Body of pancreas (tissue), 4 donors: ENCODE measurements at regions not wholly inside any gene's neighbourhood (a gene's known extent, or its start where the extent isn't known, plus 50 kb on each side); places are given as distances from the start of the nearest gene placed in this dataset.

ENCODE experiments used
- CTCF ChIP-seq, 7 experiments: fragments of 450-650 bp in 4 of 7; fragments of 200-600 bp in 3 of 7; sonication (generic) in 3 of 7; IDR thresholded peaks; one replicate each; pipeline ENCODE4 v1.5.1; 2016 to 2019; ENCODE audit warnings: antibody characterized with exemption in 7 of 7
- POLR2A ChIP-seq, 3 donors: fragments of 450-650 bp; IDR thresholded peaks; one replicate each; pipeline ENCODE4 v1.6.1; 2016; ENCODE audit warnings: antibody characterized with exemption in 3 of 3, mild to moderate bottlenecking in 2 of 3

GRCh38 chrX:110858565-110858964, 62.9 kb upstream of the CHRDL1 start:
- TF ChIP-seq CTCF (IDR thresholded peaks at IDR 0.05) (no peak), POLR2A (IDR thresholded peaks at IDR 0.05) (no peak)
